ENCODE measurements at regions not wholly inside any gene's neighbourhood (a gene's known extent, or its start where the extent isn't known, plus 50 kb on each side); places are given as distances from the start of the nearest gene placed in this dataset.

GRCh38 chr1:29828526-29829447, 592.5 kb downstream of the PTPRU start:
- TF ChIP-seq ARNTL (CRISPR knock-in tag; IDR thresholded peaks at IDR 0.05; ENCODE audit: borderline replicate concordance, low read depth) (no peak), TSHZ2 (CRISPR knock-in tag; IDR thresholded peaks at IDR 0.05) (no peak), ZNF70 (CRISPR knock-in tag; IDR thresholded peaks at IDR 0.05) (no peak), PATZ1 (CRISPR knock-in tag; IDR thresholded peaks at IDR 0.05; ENCODE audit: borderline replicate concordance) (no peak), ZFP30 (CRISPR knock-in tag; IDR thresholded peaks at IDR 0.05) (no peak), POU6F1 (CRISPR knock-in tag; IDR thresholded peaks at IDR 0.05; ENCODE audit: borderline replicate concordance, low read depth) (no peak), SNAI2 (CRISPR knock-in tag; IDR thresholded peaks at IDR 0.05) (no peak), TCF4 (CRISPR knock-in tag; IDR thresholded peaks at IDR 0.05; ENCODE audit: borderline replicate concordance) (no peak), RARB (CRISPR knock-in tag; IDR thresholded peaks at IDR 0.05) (no peak), CREB5 (CRISPR knock-in tag; IDR thresholded peaks at IDR 0.05; ENCODE audit: low read depth) (no peak), OSR1 (CRISPR knock-in tag; IDR thresholded peaks at IDR 0.05) (no peak), PPARA (CRISPR knock-in tag; IDR thresholded peaks at IDR 0.05; ENCODE audit: borderline replicate concordance) (no peak), ZNF565 (CRISPR knock-in tag; conservative IDR thresholded peaks at IDR 0.05; ENCODE audit: low read depth) (no peak), BACH2 (CRISPR knock-in tag; IDR thresholded peaks at IDR 0.05; ENCODE audit: borderline replicate concordance) (no peak)
- no peak for ATAC-seq

- ATAC-seq: no peak
- TF ChIP-seq BACH2 (CRISPR knock-in tag; IDR thresholded peaks at IDR 0.05; ENCODE audit: borderline replicate concordance): no peak
- no peak for TF ChIP-seq CREB5 (CRISPR knock-in tag; IDR thresholded peaks at IDR 0.05; ENCODE audit: low read depth)
- TF ChIP-seq CSRNP3 (CRISPR knock-in tag; IDR thresholded peaks at IDR 0.05): no peak
- TF ChIP-seq ESRRG (CRISPR knock-in tag; IDR thresholded peaks at IDR 0.05): no peak
- TF ChIP-seq OSR1 (CRISPR knock-in tag; IDR thresholded peaks at IDR 0.05): no peak
Measured at GRCh38 chr1:29827801-29828525, 591.6 kb downstream of the PTPRU start.
